IMR-90 (cell line): ENCODE measurements at regions not wholly inside any gene's neighbourhood (a gene's known extent, or its start where the extent isn't known, plus 50 kb on each side); places are given as distances from the start of the nearest gene placed in this dataset.

ENCODE experiments used
- ATAC-seq: fragments of 200-7000 bp; cut with Tn5 transposase; 2 replicates; pipeline ENCODE4 v1.9.1; 2020; ENCODE audit warnings: low read depth, mild to moderate bottlenecking, moderate library complexity
- BruUV-seq: library from RNA; stranded (reverse); fragments of 400-500 nt; replicated peaks from 2 replicates; lab custom pipeline; 2021; lab: Mats Ljungman, UMichigan
- CTCF ChIA-PET: fragments of 300-600 bp; formaldehyde crosslinking; extraction: SDS; loops from one replicate; lab custom pipeline; 2021; ENCODE audit warnings: antibody characterized with exemption; lab: Yijun Ruan, JAX
- POLR2A ChIA-PET: fragments of 300-600 bp; sonication (Branson Sonifier 250); formaldehyde crosslinking; loops from one replicate; lab custom pipeline; 2022; ENCODE audit warnings: antibody characterized with exemption; ENCODE audit not compliant: unreplicated experiment; lab: Charles Lee
- DNase-seq: peaks from one replicate; pipeline ENCODE4 v3.0.0; 2013
- H2AFZ ChIP-seq: replicated peaks from 2 replicates; pipeline ENCODE3; 2013; ENCODE audit warnings: low read length, mild to moderate bottlenecking; ENCODE audit not compliant: poor library complexity
- H2AK5ac ChIP-seq: 2 replicates; pipeline ENCODE4 v1.6.1; 2013; ENCODE audit warnings: low read depth, low read length, inconsistent platforms
- H2AK9ac ChIP-seq: replicated peaks from 2 replicates; pipeline ENCODE3; 2013; ENCODE audit warnings: mild to moderate bottlenecking, low read depth, low read length, moderate library complexity; ENCODE audit not compliant: poor library complexity
- H2BK120ac ChIP-seq: 2 replicates; pipeline ENCODE4 v1.6.1; 2013; ENCODE audit warnings: low read depth, low read length, inconsistent platforms
- H2BK15ac ChIP-seq: 3 replicates; pipeline ENCODE4 v1.6.1; 2013; ENCODE audit warnings: low read depth, low read length, inconsistent platforms
- H2BK20ac ChIP-seq: 2 replicates; pipeline ENCODE4 v1.6.1; 2013; ENCODE audit warnings: low read depth, mild to moderate bottlenecking, inconsistent platforms, low read length, moderate library complexity
- H2BK5ac ChIP-seq: 2 replicates; pipeline ENCODE4 v1.6.1; 2013; ENCODE audit warnings: mild to moderate bottlenecking, low read depth, low read length, inconsistent platforms; ENCODE audit not compliant: poor library complexity, severe bottlenecking
- H3K14ac ChIP-seq: replicated peaks from 2 replicates; pipeline ENCODE4 v1.6.1; 2013; ENCODE audit warnings: low read depth, low read length, inconsistent platforms
- H3K18ac ChIP-seq: 2 replicates; pipeline ENCODE4 v1.6.1; 2013; ENCODE audit warnings: low read depth, low read length, control low read depth
- H3K23ac ChIP-seq: 2 replicates; pipeline ENCODE4 v1.6.1; 2013; ENCODE audit warnings: low read depth, low read length, inconsistent platforms
- H3K27ac ChIP-seq: 2 replicates; pipeline ENCODE4 v1.5.1; 2013; ENCODE audit warnings: mild to moderate bottlenecking, control low read depth, low read length; ENCODE audit not compliant: insufficient read depth
- H3K27me3 ChIP-seq: 2 replicates; pipeline ENCODE4 v1.6.1; 2013; ENCODE audit warnings: low read length; ENCODE audit not compliant: control insufficient read depth, insufficient read depth
- H3K36me3 ChIP-seq: 2 replicates; pipeline ENCODE4 v1.6.1; 2013; ENCODE audit warnings: low read length, mixed read lengths; ENCODE audit not compliant: control insufficient read depth, insufficient read depth
- H3K4ac ChIP-seq: 2 replicates; pipeline ENCODE4 v1.6.1; 2013; ENCODE audit warnings: low read depth, low read length, inconsistent platforms
- H3K4me1 ChIP-seq: 2 replicates; pipeline ENCODE4 v1.6.1; 2013; ENCODE audit warnings: low read length, mixed read lengths; ENCODE audit not compliant: control insufficient read depth, insufficient read depth
- H3K4me2 ChIP-seq: 2 replicates; pipeline ENCODE4 v1.6.1; 2013; ENCODE audit warnings: low read depth, mild to moderate bottlenecking, control low read depth, low read length, moderate library complexity
- H3K4me3 ChIP-seq: 2 replicates; pipeline ENCODE4 v1.5.1; 2013; ENCODE audit warnings: low read depth, mild to moderate bottlenecking, control low read depth, low read length, moderate library complexity; ENCODE audit not compliant: insufficient read depth
- H3K56ac ChIP-seq: 2 replicates; pipeline ENCODE4 v1.6.1; 2013; ENCODE audit warnings: low read length, inconsistent platforms; ENCODE audit not compliant: insufficient read depth; ENCODE audit errors: extremely low read depth
- H3K79me1 ChIP-seq, 2 experiments: 2 replicates each; pipeline ENCODE4 v1.6.1; 2013; ENCODE audit warnings: low read length in 2 of 2, inconsistent platforms in 1 of 2, low read depth in 1 of 2
- H3K9ac ChIP-seq: 2 replicates; pipeline ENCODE4 v1.6.1; 2013; ENCODE audit warnings: low read depth, low read length, control low read depth
- H3K9me1 ChIP-seq: 2 replicates; pipeline ENCODE4 v1.6.1; 2013; ENCODE audit warnings: low read length, inconsistent platforms; ENCODE audit not compliant: insufficient read depth
- H3K9me3 ChIP-seq: 2 replicates; pipeline ENCODE4 v1.6.1; 2013; ENCODE audit warnings: low read length; ENCODE audit not compliant: control insufficient read depth, insufficient read depth
- H4K20me1 ChIP-seq: 2 replicates; pipeline ENCODE4 v1.6.1; 2013; ENCODE audit warnings: low read length, inconsistent platforms; ENCODE audit not compliant: insufficient read depth
- H4K5ac ChIP-seq: 2 replicates; pipeline ENCODE4 v1.6.1; 2013; ENCODE audit warnings: mild to moderate bottlenecking, low read depth, low read length, control low read depth
- H4K8ac ChIP-seq, 2 experiments: 2 replicates each; pipeline ENCODE4 v1.6.1; 2013; ENCODE audit warnings: low read depth in 2 of 2, low read length in 2 of 2, control low read depth in 1 of 2, inconsistent platforms in 1 of 2
- H4K91ac ChIP-seq: 2 replicates; pipeline ENCODE4 v1.6.1; 2013; ENCODE audit warnings: low read depth, low read length, inconsistent platforms; ENCODE audit not compliant: insufficient read depth
- BHLHE40 ChIP-seq: fragments of 150-350 bp; IDR thresholded peaks from 2 replicates; pipeline ENCODE4 v1.6.1; 2016; ENCODE audit warnings: mild to moderate bottlenecking, low read depth, low read length
- FOS ChIP-seq: fragments of 150-350 bp; IDR thresholded peaks from 2 replicates; pipeline ENCODE4 v1.6.1; 2016; ENCODE audit warnings: low read depth, low read length
- MAFK ChIP-seq: IDR thresholded peaks from 2 replicates; pipeline ENCODE4 v1.6.1; 2012; ENCODE audit warnings: low read depth, low read length, improper control_type of control experiment
- NFE2L2 ChIP-seq: fragments of 150-350 bp; IDR thresholded peaks from 2 replicates; pipeline ENCODE4 v1.6.1; 2016; ENCODE audit warnings: low read depth, mild to moderate bottlenecking, low read length
- RAD21 ChIP-seq: IDR thresholded peaks from 2 replicates; pipeline ENCODE4 v1.6.1; 2012; ENCODE audit warnings: low read length, improper control_type of control experiment
- RCOR1 ChIP-seq: IDR thresholded peaks from 2 replicates; pipeline ENCODE4 v1.6.1; 2012; ENCODE audit warnings: mild to moderate bottlenecking, low read length, improper control_type of control experiment; ENCODE audit not compliant: insufficient replicate concordance
- USF2 ChIP-seq: fragments of 150-350 bp; IDR thresholded peaks from 2 replicates; pipeline ENCODE4 v1.6.1; 2017; ENCODE audit warnings: mild to moderate bottlenecking, antibody characterized with exemption, low read length, low read depth
- WGBS, 2 experiments: methylation state at CpG; one replicate each; pipeline versions ENCODE4 v1.1.5 to v1.1.7; 2013; ENCODE audit warnings: missing lambda C conversion rate in 2 of 2; ENCODE audit not compliant: insufficient read length in 1 of 2; ENCODE audit errors: extremely low coverage in 2 of 2; 5-methylcytosine and 5-hydroxymethylcytosine counted together
- dilution Hi-C: fragments of 300-500 bp; cut with HindIII; formaldehyde crosslinking; loops from one replicate; pipeline ENCODE4 v1.14.3; 2018; ENCODE audit warnings: low sequenced_read_pairs; ENCODE audit not compliant: unreplicated experiment
- in situ Hi-C: fragments of 300-500 bp; cut with MboI; formaldehyde crosslinking; loops from 3 replicates; pipeline ENCODE4 v1.14.3; 2019; ENCODE audit warnings: low sequenced_read_pairs, inconsistent platforms, mixed read lengths
- intact Hi-C: fragments of 100-400 bp; cut with micrococcal nuclease; formaldehyde crosslinking; loops from 2 replicates; pipeline ENCODE4 v1.10.0; 2022

GRCh38 chr2:185891804-185892411, 153.3 kb downstream of the FSIP2 start:
- ChIA-PET POLR2A (no interaction called here), CTCF (no interaction called here)
- no peak overlapping the region for H3K4me2 ChIP-seq
- H3K9me3 ChIP-seq = 0 out of 2 replicates have a peak, but pooled peaks cover 2% of the 10 kb centered on the region
- H3K9ac ChIP-seq = no peak overlapping the region
- ATAC-seq (no peak), DNase-seq (no peak)
- no peak overlapping the region for H2AFZ ChIP-seq
- no peak overlapping the region for H2AK9ac ChIP-seq
- intact Hi-C loops (no loop called here), dilution Hi-C loops (no loop called here), in situ Hi-C loops (no loop called here)
- TF ChIP-seq NFE2L2 (no peak), RAD21 (no peak), MAFK (no peak), USF2 (no peak), BHLHE40 (no peak), RCOR1 (no peak), FOS (no peak)
- no peak overlapping the region for H3K18ac ChIP-seq
- H3K4me1 ChIP-seq = no peaks in the 10 kb centered on the region
- H3K27me3 ChIP-seq = no peaks in the 10 kb centered on the region
- no peak overlapping the region for H2BK20ac ChIP-seq
- H4K8ac ChIP-seq = no peak overlapping the region
- no peak overlapping the region for H4K5ac ChIP-seq
- H3K79me1 ChIP-seq = no peaks in the 10 kb centered on the region
- no peak overlapping the region for H3K56ac ChIP-seq
- no peak overlapping the region for H2BK120ac ChIP-seq
- no CpG with 5 or more reads among the region's 2 CpGs for WGBS, 2 experiments
- H4K91ac ChIP-seq = no peak overlapping the region
- H3K14ac ChIP-seq = no peak overlapping the region
- BruUV-seq = no TSS peak
- no peak overlapping the region for H2BK5ac ChIP-seq
- H3K27ac ChIP-seq = no peak overlapping the region
- no peak overlapping the region for H2BK15ac ChIP-seq
- no peak overlapping the region for H3K23ac ChIP-seq
- H3K4ac ChIP-seq = no peak overlapping the region
- no peaks in the 10 kb centered on the region for H3K36me3 ChIP-seq
- H2AK5ac ChIP-seq = no peak overlapping the region
- no peaks in the 10 kb centered on the region for H3K9me1 ChIP-seq
- no peaks in the 10 kb centered on the region for H4K20me1 ChIP-seq
- no peak overlapping the region for H3K4me3 ChIP-seq
